HG03378 (cell line): ENCODE measurements at regions not wholly inside any gene's neighbourhood (a gene's known extent, or its start where the extent isn't known, plus 50 kb on each side); places are given as distances from the start of the nearest gene placed in this dataset.

ENCODE experiments used
- ATAC-seq: cut with Tn5 transposase; IDR thresholded peaks from one replicate; pipeline ENCODE4 v1.9.1; 2021; ENCODE audit warnings: mild to moderate bottlenecking, moderate library complexity; ENCODE audit not compliant: unreplicated experiment

DNA sequence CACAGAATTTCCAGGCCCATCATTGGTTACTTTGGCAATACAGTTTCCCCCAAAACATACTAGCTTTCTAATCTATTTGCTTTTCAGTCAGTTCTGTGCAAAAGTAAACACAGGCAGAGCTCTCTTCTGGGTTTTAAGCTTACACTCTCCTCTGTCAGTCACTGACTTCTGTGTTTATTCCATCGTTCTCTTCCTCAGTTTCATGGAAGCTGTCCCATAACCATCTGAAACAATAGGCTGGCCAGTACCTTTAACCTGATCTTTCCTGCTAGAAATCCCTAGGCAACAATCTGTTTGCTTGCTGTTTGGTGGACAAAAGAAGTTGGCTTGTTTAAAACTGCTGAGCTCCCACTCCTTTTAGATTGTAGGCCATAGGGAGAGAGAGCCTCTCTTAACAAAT is 431.5 kb downstream of the HACE1 start:
- ATAC-seq = no peak

DNA sequence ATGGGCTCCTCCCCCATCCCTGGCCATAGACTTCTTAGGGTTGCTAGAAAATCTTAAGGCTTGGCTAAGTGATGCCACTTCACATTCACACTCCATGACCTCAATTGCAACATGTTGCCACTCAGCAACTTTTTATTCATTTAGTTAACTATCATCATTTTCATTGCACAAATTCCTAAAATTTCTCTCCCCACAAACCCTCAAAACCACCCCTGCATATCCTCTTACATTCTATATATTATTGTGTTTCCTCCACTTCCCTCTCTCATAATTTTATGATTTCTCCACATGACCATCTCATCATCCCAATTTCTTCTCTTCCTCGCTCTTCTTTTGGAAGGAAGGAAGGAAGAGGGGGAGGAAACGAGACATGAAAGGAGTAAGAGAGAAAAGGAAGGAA is 436.0 kb downstream of the HACE1 start:
- no peak for ATAC-seq

DNA sequence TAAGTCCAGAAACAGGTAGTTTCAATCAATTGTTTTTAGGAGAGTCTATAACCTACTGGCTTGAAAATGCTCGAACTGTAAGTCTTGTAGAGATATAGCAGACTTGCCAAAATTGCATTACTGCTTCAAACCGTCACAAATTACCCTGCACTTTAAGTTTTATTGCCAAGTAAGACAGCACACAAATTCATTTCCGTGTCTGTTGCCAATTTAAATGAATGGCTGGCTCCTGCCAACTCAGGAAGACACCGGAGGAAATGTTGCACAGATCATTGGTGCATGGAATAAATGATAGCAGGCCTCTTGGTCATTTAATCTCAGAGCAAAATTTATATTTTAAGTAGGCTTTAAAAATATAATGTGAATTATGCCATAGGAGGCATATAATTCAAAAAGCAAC is 438.1 kb downstream of the HACE1 start:
- ATAC-seq = no peak

DNA sequence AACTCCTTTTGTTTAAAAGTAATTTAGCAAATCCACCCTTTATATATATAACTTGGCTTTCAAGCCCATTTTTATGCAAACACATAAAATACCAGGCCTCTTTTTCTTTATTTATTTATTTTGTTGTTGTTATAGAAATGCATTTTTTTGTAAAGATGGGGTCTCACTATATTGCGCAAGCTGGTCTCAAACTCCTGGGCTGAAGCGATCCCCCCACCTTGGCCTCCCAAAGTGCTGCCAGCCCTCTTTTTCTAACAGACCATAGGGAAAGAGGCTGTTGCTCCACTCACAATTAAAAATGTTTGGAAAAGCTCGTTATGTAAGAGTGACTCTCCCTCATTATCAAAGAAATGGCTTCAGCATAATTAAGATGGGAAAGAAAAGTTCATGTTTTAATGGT is 440.9 kb downstream of the HACE1 start:
- ATAC-seq = no peak

DNA sequence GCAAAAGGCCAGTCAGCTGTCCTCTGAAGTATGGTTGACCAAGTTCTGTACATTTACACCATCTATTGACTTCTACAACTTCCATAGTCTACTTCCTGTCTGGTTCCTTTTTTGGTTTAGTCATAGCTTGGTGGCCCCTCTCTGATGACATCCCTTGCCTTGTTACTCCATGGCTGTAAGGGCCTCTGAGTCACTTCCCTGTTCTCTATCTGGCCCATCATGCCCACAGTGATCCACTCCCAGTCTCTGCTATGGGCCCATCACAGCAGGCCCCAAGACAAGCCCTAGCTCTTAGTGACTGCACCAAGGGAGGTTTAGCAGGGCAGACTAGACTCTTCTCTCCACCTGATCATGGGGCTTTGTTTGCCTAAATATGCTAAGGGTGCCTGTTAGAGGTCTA is 441.6 kb downstream of the HACE1 start:
- no peak for ATAC-seq

DNA sequence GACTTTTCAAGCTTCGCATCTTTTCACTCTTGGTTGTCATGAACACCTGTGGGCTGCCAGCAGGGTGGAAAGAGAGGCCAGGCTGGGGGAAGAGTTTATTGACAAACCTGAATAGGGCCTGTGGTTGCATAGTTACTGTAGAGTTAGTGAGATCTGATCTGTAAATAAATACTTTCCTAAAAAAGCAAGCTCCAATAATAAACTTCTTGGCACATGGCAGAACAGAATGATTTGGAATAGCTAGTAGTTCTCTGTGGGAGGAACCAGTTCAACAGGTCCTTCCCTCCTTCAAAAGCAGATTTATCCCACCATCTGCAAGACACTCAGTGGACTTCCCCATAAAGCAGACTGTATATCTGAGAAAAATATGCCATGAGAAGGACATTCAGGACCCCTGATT is 445.0 kb downstream of the HACE1 start:
- ATAC-seq = no peak

DNA sequence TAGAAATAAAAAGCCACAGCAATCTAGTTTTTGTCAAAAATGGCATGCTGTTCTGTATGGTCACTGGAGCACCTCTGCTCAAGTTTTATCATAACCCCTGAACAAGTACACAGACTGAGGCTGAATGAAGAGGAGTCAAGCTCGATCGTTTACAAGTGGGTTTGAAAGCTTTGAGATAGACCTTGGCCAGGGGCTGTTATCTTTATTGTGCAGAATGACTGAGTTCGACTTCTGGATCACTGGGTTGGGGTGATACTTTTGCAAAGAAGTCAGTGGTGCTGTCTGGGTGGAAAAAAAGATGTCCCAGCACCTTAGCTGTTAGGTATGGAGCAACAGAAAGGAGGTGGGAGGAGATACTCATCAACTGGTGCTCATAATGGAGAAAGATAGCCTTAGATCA is 446.0 kb downstream of the HACE1 start:
- ATAC-seq = no peak

DNA sequence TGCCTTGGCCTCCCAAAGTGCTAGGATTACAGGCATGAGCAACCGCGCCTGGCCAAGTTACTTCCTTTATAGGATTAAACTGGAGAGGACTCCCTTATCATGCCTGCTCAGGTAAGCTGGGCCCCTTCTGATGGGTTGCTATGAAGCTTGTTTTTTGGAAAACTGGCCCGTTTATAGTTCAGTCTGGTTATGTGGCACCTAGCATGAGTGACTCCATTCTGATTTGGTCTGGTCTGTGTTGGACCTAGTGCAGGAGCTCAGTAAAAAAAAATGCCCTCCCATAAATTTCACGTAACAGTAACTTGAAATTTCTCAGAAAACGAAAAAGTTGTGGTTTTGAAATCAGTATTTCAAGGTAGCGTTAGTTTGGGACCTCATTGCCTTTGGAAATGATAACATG is 448.4 kb downstream of the HACE1 start:
- no peak for ATAC-seq

DNA sequence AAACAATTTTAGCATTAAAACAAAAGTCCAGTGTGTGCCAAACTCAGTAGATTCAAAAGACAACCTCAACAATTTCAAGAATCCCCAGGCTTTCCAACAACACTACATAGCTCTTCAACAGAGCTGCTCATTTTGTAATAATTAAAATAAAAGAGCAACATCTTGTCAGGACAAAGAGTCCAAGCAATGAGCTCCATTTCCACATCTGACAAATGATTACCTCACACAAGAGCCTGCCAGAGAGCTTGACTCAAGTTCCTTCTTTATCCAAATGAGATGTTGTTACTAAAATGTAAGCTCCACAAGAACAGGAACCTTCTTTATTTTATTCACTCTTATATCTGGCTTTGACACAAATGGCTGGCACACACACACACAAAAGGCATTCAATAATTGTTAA is 449.8 kb downstream of the HACE1 start:
- no peak for ATAC-seq

DNA sequence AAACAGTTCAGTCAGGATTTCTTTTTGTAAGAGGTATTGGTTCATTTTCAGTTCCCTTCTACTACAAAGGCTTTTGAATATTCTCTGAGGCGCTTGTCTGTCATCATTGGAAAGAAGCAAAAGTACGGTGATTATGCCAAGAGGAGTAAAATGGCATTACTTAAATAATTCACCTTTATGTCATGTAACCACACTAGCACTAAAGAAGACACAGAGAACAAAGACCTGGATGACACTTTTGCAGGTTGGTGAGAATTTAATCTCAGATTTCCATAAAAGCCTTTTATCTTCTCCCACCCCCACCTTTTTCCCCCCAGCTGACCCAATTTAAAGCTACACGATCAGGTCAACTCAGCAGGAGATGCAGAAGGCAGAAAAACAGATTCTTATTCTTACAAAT is 451.8 kb downstream of the HACE1 start:
- no peak for ATAC-seq

DNA sequence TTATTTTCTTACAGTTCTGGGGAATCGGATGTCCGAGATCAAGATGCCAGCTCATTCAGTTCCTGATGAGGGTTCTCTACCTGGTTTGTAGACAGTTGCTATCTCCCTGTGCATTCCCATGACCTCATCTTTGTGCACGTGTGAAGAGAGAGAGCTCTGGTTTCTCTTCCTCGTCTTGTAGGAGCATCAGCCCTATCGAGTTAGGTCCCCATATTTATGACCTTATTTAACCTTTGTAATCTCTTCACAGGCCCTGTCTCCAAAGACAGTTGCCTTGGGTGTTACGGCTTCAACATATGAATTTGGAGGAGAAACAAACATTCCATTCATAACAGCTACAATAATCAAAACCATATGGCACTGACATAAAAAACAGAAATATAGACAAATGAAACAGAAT is 455.3 kb downstream of the HACE1 start:
- ATAC-seq = no peak

DNA sequence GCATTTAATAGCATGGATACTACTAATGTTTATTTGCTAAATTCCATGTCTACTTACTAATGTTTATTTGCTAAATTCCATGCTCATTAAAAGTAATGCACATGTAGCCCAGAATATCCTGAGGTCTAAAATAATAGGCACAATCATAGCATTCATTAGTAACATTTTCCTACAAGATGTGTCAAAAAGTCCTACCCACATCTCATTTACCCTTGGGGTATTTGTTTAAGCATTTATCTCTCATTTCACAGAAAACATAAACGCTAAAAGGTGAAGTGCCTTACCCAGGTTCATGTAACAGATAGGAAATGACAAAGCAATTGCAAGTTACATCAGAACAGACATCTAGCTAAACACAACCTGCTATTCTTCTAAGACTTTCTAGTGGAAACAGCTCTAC is 457.1 kb downstream of the HACE1 start:
- no peak for ATAC-seq

DNA sequence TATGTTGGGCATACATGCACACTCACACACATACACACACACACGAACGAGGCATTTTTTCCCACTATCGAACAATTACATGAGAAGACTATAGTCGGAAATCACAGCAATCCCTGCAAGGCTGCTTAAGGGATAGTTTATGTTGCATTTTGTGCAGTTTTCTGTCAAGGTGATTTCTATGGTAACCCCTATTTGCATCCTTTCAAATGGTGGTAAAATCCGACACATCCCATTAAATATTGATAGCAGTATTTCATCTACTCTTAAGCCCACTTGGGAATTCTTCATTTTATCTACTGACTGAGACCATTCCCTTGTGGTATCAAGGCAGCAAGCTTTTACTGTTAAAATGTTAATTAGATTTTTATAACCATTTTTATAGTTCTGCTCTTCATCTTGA is 457.8 kb downstream of the HACE1 start:
- ATAC-seq = no peak

DNA sequence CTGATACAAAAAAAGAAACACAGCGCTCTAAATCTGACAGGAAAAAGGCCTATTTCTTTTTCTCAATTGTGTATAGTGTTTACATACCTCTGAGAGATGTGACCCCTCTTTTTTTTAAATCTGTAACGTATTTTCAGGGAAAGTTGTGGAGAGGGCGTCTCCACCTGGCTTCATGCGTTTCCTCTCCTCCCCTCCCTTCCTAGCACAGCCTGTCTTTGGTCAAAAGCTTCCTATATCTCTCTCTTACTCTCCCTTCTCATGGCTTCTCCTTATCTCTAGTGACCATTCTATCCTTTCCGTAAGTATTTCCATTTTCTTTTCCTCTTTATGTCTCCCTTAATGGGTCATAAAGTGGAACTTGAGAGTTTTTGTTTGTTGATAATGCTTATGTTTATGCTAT is 458.9 kb downstream of the HACE1 start:
- no peak for ATAC-seq

DNA sequence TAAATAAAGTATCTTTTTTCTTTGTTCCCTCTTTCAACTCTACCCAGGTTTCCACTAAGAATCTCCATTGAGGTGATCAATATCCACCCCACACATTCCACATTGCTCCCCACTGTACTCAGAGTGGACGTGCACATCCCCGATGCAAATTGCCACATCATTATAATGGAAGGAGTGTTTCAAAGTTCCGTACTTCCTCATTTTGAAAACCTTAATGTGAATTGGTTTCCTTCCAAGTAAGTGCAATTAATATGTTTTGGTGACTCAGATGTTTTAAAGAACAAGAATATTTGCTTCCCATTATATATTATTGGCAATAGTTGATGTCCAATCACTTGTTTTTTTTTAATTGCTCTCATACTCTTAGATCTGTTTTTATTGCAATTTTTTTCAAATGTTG is 463.6 kb downstream of the HACE1 start:
- no peak for ATAC-seq

DNA sequence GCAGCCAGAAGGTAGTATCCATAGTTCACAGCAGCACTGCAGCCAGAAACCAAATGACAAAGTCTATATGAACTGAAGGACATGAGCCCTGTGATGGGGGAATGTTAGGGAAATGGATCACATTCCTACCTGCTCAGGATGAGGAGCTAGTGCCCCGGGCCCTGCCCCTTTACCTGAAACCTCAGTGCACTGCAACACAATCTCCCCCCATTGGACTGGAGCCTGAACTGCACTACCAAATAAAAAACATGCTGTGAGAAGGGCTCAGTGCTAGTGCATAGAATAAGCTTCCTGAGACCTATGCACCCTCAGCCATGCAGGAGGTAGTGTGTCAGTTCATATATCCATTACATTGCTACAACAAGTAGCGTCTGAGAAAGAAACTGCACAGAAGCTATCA is 477.8 kb downstream of the HACE1 start:
- no peak for ATAC-seq

DNA sequence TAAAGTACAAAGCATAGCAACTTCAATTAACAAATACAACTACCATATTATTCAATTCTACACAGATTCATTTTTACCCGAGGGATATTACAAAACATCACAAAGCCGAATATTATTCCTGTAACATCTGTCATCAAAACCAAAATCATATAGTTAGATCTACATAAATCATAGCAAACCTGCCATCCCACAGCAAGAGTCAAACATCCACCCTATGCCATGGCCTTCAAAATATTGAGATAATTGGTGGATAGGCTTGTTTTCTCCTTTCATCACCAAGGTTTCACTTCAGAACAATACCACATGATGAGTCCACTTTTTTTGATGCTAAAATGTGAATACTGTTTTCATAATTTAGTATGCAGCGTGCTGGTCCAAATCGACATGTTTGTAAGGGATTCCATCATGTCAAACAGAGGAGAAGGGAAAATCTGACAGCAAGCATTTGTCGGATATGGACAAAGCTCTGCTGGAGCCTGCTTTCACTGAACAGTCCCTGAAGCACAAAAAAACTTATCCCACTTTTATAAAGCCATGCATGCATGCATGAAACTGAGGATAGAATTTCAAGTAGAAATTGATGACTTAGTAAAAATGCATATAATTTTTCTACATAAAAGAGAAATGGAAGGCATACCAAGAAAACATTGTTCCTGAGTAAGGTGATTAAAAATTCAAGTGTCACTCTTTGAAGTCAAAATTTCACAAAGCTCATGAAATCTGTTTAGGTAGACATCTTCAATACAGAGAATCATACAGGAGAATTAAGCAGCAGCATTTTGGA is 494.1 kb downstream of the HACE1 start:
- no peak for ATAC-seq

DNA sequence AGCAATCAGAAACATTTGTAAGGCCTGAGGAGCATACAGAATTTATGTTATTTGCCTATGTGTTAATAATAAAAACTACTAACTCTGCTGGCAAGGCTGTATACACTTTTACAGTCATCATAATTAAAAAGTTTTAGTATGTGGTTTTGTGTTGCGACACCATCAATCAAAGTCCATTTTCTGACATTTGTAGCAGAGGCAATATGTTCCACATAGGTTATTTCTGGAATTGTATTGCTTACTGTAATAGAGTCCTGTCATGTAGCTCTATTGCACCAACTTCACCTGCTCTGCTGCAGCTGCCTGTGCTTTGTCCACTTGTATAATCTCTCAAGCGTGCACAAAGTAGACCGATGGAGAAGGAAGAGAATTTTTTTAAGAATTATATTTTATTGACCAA is 501.8 kb downstream of the HACE1 start:
- no peak for ATAC-seq

DNA sequence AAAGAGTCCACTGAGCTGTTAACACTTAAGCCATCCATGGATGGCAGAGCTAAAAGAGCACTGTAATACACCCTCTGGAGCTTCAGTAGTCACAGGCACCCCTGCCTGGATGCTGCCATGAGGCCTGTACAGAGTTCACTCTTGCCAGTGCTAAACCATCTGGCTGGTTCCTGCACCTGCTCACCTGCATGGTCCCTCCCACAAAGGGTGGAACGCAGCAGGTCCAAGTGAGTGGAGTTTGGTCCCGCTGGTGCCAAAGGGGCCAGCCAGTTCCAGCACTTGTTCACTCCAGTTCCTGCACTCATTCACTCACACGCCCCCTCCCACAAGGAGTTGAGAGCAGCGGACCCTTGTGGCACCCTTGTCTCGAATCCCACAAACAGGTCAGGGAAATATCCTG is 503.5 kb downstream of the HACE1 start:
- ATAC-seq = no peak

DNA sequence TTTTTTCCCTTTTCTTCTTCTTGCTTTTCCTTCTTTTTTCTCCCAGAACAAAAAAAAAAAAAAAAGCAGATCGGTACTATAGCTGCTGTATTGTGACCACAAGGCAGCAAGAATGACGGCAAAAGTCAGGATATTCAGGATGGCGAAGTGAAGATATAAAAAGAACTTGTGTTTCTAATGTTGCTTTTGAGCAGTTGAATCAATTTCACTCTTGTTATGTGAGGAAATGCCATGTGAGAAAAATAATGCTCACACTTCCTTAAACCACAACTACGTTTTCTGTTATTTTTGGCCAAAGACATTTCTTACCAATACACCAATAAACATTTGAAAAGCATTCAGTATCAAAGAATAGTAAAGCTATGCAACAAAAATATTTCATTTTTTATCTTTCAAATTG is 510.5 kb downstream of the HACE1 start:
- ATAC-seq = no peak

DNA sequence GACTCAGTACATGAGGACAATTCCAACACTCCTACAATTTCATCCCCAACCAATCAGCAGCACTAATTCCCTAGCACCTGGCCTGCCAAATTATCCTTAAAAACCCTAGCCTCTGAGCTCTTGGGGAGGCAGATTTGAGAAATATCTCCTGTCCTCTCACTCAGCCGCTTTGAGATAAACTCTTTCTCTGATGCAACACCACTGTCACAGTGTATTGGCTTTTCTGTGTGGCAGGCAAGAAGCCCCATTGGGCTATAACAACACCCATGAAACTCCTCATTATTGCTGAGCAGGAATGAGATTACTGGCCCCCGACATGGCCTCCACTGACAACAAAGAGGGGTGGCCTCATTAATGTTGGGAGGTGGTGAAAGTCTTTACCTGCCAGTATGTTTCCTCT is 515.5 kb downstream of the HACE1 start:
- no peak for ATAC-seq

DNA sequence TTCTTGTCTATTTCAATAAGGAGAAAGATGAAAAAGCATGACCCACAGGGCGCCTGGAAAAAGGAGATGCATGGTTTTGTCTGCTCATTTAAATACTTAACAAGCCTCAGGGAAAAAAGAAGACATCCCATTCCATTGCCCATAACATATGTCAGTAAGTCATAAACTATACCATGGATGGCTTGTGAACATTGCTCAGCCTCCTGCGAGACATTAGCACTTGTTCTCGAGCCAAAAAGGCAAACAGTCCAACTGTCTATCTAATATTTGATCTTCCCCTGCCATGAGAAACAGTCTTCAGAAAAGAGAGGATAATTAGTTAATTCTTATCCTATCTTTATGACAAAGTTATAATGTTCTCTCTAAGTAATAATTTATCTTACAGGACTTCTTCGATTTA is 527.4 kb downstream of the HACE1 start:
- ATAC-seq = no peak
